NCI-H69 (cell line): ENCODE measurements at regions not wholly inside any gene's neighbourhood (a gene's known extent, or its start where the extent isn't known, plus 50 kb on each side); places are given as distances from the start of the nearest gene placed in this dataset.

Experiments
- DNase-seq: peaks from one replicate; lab custom pipeline; 2025; lab: John Stamatoyannopoulos, UW

DNA sequence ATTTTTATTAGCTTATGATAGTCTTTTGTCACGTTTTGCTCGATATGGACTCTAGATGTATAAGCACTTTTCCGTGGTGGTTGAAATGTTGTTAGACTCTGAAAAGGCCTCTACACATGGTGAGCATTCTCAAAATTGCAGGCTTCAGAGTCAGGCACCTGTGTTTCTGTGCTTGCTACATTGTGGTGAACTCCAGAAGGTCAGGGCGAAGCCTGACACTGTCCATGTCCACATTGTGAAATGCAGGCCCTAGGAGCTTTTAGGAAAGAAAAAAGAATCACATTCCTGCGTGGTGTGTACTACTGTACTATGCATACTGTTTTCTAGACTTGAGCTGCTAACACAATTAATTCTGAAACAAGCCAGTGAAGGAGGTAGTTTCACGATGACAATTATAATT lies 86.3 kb downstream of the HS3ST1 start:
- DNase-seq = no peak

DNA sequence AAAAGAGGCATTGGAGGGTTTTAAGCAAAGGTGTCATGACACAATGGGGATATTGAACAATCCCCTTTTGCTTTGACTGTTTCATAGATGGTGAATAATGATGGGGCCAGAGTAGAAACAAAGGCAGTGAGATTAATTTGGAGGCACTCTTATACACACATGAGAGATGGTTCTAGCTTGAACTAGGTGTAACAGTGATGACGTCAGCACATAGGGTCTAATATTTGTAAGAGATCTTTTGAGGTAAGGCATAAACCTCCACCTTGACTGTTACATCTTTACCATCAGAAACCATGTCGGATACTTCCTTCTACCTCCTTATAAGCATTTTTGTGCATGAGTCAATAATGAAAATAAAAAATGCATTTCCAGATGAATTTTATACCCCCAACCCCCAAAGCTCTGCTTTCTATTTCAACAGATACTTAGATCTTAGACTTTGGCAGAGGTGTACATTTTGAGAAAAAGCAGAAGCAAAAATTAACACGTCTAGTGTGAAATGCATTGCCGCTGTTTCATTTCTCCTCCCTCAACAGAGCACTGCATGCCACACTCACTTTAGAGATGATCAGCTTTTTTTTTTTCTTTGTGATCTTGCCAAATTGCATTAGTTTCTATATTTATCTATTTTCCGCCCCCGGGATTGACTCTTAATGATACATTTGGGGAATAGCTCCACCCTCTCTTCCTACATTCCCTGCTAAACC lies 87.2 kb downstream of the HS3ST1 start:
- no peak for DNase-seq

GRCh38 chr4:11338956-11339782 lies 89.5 kb downstream of the HS3ST1 start:
- peak; percentile 39 for DNase-seq

DNA sequence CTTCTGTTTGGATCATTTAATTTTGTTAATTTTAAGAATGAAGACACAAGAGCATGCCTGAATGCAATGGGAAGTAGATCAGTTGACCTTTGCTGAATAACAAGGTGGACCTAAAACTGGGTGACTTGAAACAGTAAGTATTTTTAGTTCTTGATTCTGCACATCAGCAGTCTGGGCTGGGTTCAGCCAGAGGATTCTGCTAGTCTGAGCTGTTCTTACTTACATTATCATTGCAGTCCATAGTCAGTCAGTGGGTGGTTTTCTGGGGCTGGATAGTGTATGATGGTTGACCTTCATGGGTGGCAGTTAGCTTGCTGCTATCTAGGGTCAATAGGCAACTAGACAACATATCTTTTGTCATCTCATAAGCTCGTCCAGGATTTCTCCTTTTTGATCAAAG lies 91.4 kb downstream of the HS3ST1 start:
- no peak for DNase-seq

DNA sequence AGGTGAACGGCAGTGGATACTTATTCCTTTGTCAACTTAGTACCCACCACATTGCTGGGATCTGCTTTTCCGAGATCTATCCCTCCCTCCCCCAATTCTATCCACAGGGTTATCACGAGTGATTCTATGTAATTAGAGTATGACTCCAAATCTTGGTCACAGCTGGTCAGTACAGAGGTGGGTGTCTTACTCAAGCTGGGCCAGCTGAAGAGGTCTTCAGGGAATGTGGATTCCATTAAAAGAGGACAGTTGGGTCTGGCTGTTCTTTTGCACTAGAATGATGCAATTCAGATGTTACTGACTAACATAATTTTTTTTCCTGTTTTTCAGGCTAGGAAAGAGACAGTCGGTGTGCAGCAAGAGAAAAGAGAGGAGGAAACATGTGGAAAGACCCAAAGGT lies 92.3 kb downstream of the HS3ST1 start:
- DNase-seq = no peak

DNA sequence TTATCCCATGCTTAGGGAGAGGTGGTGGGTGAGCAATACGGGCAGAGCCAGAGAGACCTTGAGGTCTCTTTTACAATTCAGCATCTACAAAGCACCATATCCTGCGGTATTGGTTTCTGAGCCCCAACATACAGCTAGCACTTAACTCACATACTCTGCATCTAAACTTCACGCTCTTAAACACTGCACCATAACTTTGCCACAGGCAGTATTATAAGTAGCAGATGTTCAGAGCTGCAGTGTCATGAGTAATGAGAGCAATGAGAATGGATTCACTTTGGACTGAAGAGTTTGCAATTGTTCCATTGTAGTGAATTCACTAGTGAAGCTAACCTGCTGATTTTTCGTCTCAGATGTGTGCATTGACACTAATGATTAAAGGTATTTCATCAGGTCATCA lies 93.8 kb downstream of the HS3ST1 start:
- no peak for DNase-seq

- no peak for DNase-seq
Measured at GRCh38 chr4:11328401-11328800, 100.3 kb downstream of the HS3ST1 start.

DNA sequence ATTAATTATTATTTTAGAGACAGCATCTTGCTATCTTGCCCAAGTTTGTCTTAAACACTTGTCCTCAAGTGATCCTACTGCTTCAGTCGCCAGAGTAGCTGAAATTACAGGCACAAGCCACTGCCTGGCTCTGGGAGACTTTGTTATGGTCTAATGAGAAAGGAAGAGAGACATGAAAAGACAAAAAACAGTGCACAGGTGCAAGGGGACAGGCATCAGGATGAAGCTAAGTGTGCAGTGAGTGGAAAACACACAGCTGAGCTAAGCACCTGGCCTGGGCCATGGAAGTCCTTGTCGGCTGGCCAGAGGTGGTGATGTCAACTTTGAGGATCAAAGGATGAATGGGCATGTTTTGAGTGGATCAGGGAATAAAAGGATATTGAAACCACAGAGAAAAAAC lies 102.7 kb downstream of the HS3ST1 start:
- no peak for DNase-seq

- no peak for DNase-seq
Measured at GRCh38 chr4:11323771-11324170, 104.9 kb downstream of the HS3ST1 start.

GRCh38 chr4:11313157-11313943 lies 115.3 kb downstream of the HS3ST1 start:
- no peak for DNase-seq

- no peak for DNase-seq
Measured at GRCh38 chr4:11312389-11312788, 116.3 kb downstream of the HS3ST1 start.

- no peak for DNase-seq
Measured at GRCh38 chr4:11301075-11301660, 127.5 kb downstream of the HS3ST1 start.

- DNase-seq = no peak
Measured at GRCh38 chr4:11299836-11300235, 128.9 kb downstream of the HS3ST1 start.

GRCh38 chr4:11299016-11299415 lies 129.7 kb downstream of the HS3ST1 start:
- DNase-seq = peak; percentile 63

DNA sequence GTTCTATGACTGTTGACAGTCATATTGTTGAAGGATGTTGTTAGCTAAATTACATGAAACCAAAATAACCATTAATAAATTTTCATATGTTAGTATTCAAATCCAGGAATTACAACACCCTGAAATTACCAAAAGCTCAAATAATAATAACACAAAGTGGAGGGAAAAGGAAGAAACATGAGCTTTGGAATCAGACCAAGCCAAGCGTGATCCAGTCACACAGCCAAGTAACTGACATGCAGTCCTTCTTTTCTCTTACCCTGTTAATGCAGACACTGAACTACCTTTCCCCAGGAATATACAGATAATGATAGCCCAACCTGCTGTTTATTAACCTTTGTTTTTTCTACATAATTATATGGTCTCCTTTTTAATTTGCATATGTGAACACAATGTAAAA lies 130.2 kb downstream of the HS3ST1 start:
- peak; percentile 64 for DNase-seq

DNA sequence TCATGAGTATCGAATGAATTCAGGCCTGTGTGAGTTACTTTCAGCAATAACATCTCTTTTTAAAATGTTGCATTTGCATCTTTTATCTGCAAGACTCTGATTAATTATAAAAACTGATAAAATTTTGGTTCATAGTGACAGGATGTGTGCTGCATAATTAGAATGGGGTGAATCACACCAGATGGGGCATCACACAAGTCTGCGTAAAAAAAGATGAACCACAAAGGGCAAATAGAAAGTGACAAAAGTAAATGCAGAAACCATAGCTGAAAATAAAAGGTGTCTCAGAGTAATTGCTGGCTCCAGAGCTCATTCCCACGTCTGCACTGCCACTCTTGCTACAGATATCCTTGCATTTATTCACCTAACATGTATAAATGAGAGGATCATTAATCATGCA lies 131.1 kb downstream of the HS3ST1 start:
- peak; percentile 28 for DNase-seq

DNA sequence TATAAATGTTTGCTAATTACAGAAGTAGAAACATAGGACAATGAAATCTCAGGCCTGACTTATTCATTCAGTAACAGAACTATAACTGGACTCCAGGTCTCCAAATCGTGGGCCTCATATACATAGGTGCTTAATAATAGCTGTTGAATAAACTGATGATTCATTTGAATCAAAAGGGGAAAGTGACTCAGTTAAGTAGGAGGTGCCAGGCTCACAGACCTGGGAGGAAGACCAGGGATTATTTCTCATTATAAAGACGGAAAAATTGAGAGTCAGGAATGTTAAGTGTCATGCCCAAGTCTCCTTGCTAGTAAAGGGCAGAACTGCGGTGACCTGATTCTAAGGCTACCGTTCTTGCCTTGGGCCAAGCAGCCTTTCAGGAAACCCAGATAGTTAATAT lies 131.5 kb downstream of the HS3ST1 start:
- peak; percentile 15 for DNase-seq

GRCh38 chr4:11293866-11294265 lies 134.8 kb downstream of the HS3ST1 start:
- DNase-seq = no peak

DNA sequence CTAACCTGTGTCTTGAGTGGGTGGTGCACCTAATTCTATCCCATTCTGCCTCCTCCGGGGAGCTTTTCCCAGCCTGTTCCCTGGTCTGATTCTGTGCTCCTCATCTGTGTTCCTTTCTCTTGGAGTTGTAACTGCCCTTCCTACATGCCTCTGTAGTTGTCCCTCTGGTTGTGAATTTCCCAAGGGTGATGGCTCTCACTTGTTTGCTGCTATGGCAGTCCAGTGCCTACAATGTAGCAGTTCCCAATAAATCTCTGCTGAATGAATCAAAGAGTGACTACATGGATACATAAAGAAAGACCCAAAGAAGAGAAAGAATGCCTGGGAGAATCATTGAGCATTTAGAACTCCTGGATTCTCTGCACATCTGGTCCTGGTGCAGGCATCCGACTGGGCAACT lies 141.6 kb downstream of the HS3ST1 start:
- no peak for DNase-seq

GRCh38 chr4:11286533-11286932 lies 142.2 kb downstream of the HS3ST1 start:
- DNase-seq = no peak

DNA sequence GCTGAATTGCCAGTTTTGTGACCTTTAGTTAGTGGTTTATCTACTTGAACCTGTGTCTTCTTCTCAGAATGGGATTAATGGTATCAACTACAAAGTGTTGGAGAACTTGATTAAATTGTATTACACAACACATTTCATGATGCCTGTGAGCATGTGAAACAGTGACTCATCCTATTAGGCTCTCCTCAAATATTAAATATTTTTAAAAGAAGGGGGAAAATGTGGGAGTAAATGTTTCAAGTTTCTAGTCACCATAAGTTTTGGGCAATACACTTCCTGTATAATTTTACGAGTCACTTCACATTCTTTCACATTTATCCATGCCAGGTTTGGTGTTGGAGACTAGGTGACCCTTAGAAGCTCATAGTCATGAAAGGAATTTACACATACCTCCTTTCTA lies 147.0 kb downstream of the HS3ST1 start:
- no peak for DNase-seq

DNA sequence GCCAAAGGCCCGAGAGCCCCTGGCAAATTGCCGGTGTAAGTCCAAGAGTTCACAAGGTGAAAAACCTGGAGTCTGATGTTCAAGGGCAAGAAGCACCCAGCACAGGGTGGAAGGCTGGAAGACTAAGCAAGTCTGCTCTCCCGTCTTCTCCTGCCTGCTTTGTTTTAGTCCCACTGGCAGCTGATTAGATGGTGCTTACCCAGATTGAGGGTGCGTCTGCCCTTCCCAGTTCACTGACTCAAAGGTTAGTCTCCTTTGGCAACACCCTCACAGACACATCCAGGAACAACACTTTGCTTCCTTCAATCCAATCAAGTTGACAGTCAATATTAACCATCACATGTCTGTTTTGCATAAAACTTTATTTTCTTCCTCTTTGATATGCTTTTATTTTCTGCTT lies 157.4 kb downstream of the HS3ST1 start:
- DNase-seq = no peak
